HG03280 (cell line): ENCODE measurements at regions not wholly inside any gene's neighbourhood (a gene's known extent, or its start where the extent isn't known, plus 50 kb on each side); places are given as distances from the start of the nearest gene placed in this dataset.

ENCODE experiments used
- ATAC-seq: cut with Tn5 transposase; IDR thresholded peaks from one replicate; pipeline ENCODE4 v1.9.1; 2021; ENCODE audit warnings: mild to moderate bottlenecking, moderate library complexity; ENCODE audit not compliant: unreplicated experiment

DNA sequence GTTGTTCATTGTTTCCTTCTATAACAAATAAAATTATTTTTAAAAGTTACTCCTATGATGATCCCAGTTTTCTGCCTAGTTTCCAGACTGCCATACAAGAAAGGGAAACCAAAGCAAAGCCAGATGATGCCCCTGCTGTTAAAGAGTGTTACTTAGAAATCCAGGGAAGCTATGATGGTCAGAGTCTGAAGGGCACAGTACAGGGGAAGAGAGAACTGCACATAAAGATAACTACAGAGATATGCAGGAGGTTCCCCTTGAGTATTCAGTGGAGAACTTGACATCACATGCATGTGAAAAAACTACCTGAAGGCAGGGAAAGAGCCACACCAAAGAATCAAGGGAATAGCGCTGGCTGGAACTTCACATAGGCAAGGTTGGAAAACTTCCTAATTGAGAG lies 494.2 kb upstream of the FSTL5 start:
- no peak for ATAC-seq

GRCh38 chr4:162650166-162650565 lies 486.4 kb upstream of the FSTL5 start:
- no peak for ATAC-seq

DNA sequence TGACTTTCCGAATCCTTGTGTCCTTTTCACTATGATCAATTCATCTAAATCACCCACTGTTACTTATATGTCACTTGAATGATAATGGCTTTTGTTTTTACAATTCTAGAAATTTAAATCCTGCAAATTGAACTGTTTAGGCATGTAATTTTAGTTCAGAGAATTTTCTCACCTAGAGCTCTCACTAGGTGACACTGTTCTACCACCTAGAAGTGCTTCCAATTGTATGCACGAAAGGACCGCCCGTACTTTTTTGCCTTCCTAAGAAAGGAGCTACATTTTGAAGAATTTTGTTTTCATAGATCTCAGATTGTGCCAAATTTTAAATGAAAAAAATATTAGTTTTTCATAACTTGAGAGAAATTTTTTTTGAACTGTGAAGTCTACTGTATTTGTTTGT lies 481.6 kb upstream of the FSTL5 start:
- ATAC-seq, result no peak

DNA sequence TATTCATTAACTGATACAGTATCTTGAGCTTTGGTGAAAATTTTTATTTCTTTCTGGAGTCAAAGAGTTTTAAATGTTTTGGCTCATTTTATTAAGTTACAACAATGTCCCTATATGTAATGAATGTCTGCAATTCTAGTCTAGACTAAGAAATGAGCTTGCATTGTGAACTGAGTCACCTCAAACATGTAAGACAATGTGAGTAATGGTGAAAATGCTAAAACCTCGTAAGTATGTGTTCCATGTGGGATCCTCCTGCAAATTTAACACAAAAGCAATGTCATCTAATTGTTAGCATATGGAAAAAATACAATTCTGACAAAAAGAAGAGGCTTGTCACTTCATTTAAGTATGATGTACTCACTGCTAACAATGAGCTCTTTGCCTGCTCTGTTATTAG lies 480.5 kb upstream of the FSTL5 start:
- no peak for ATAC-seq

DNA sequence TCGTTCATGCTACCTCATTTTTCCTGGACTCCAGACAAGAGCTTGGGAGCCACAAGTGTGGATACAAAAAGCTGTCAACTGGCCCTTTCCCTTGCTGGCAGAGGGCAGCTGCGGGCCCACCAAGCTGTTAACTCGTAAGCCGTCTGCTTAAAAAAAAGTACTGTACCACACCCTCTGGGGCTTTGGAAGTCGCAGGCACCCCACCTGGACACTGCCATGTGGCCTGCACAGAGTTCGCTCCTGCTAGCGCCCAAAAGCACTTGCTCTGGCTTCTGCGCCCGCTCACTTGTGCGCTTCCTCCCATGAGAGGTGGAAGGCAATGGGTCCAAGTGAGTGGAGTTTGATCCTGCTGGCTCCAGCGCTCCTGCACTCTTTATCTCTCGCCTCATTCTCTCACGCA lies 476.4 kb upstream of the FSTL5 start:
- ATAC-seq, result no peak

DNA sequence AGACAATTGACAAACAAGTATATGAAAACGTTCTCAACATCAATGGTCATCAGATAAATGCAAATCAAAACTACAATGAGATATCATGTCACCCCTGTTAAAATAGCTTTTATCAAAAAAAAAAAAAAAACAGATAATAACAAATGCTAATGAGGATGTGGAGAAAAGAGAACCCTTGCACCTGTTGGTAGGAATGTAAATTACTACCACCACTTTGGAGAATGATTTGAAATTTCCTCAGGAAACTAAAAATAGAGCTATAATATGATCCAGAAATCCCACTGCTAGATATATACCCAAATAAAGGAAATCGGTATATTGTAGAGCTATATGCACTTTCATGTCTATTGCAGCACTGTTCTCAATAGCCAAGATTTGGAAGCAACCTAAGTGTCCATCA lies 470.6 kb upstream of the FSTL5 start:
- no peak for ATAC-seq

DNA sequence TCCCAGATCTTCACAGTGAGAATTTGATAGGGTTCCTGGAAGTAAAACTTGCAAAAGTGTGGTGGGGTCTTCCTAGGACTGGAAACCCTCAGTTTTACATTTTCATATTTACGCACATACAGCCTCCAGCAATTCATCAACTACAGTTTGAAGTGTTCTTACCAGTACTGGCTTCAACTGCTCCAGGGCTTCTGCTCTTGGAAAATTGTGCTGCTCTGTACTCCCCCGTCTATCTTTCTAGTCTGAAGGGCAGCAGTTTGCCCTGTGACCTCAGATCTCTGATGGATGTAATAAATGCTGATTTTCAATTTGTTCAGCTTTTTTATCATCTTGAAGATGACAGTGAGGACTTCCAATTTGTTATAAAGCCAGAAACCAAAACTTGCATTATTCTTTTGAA lies 458.9 kb upstream of the FSTL5 start:
- ATAC-seq, result no peak

- ATAC-seq, result no peak
These were observed 446.3 kb upstream of the FSTL5 start for GRCh38 chr4:162610116-162610515.

DNA sequence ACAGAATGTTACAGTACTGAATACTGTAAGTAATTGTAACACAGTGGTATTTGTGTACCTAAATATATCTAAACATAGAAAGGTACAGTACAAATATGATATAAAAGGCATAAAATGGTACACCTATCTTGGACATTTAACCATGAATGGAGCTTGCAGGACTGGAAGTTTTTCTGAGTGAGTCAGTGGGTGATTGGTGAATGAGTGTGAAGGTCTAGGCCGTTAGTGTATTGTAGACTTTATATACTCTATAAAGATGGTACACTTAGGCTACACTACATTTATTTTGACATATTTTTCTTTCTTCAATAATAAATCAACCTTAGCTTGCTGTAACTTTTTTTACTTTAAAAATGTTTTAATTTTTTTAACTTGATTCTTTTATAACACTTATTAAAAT lies 422.5 kb upstream of the FSTL5 start:
- ATAC-seq, result no peak

DNA sequence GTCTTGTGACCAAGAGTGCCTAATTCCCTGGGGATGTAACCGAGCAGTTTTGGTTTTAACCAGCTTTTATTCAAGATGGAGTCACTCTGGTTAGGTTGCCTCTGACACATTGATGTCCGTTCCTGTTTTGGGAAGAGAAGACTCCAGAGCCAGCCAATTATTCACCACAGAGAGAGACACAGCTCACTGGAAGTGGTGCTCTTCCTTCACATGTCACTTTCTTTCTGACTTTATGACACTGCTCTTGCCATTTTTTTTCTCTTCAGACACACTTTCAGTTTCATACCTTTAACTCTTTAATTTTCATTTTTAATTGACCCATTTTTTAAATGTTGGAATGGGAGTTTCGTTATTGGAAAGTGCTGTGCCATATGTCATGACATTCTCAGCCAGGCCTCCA lies 418.4 kb upstream of the FSTL5 start:
- ATAC-seq, result no peak

- ATAC-seq, result no peak
These were observed 401.9 kb upstream of the FSTL5 start for GRCh38 chr4:162565730-162566129.

DNA sequence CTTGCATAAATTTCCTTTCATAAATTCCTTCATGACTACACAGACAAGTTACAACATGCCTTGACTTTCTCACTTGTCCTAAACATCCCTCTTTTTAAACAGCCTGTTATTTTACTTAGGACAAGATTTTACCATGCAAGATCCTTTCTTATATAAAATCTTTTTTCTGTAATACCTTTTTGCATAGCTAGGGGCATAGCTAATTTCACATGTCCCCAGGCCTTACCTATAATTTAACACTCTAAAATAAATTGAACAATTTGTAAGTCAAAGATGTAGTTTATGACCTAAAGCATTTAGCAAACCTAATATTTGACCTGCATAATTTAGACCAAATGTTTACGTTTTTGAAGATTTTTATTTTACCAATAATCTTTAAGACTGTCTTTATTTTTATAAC lies 396.3 kb upstream of the FSTL5 start:
- ATAC-seq, result no peak

DNA sequence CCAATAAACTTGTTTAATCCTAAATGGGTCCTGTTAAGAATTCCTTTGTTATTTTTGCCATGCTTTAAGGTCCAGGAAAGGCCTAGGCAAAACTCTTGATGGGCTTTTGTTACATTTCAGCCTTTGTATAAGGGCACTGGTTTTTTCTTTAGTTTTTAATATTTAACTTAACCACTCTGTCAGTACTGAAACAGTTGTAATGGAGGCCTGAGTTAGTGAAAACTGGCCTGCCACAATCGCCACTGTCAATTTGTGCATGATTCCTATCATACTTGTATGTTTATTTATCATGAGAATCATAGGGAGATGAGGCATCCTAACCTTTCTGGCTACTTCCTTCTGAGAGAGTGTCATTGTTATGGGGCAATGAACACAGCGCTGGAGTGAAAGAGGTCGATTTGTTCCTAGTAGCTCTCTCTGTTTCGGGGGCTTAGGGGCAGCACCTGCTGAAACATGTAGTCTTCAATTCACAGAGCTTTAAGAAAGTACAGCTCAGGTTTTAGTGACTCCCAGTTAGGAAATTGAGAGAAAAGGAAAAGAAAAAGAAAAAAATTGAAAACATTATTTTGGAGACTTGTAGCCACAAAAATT lies 393.8 kb upstream of the FSTL5 start:
- no peak for ATAC-seq

- ATAC-seq, result no peak
These were observed 371.3 kb upstream of the FSTL5 start for GRCh38 chr4:162535121-162535520.

DNA sequence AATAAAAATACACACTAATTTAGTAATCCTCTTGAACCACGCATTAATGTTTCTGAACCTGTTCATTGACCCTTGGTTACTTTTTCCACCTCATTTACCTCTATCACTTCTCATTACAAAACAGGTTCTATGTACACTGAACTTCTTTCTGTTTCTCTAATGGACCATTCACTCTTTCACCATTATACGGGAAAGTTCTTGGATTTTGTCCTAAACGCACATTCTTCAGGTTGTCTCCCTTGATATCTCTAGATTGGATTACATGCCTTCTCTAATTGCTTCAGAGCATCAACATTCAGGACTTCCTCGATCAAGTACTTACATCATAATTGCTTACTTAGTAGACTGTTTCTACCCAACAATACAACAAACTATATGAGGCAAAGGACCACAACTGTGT lies 359.4 kb upstream of the FSTL5 start:
- ATAC-seq, result no peak

- no peak for ATAC-seq
These were observed 358.9 kb upstream of the FSTL5 start for GRCh38 chr4:162522724-162523123.

GRCh38 chr4:162510937-162511336 lies 347.1 kb upstream of the FSTL5 start:
- no peak for ATAC-seq

- ATAC-seq, result no peak
These were observed 346.3 kb upstream of the FSTL5 start for GRCh38 chr4:162510115-162510514.

DNA sequence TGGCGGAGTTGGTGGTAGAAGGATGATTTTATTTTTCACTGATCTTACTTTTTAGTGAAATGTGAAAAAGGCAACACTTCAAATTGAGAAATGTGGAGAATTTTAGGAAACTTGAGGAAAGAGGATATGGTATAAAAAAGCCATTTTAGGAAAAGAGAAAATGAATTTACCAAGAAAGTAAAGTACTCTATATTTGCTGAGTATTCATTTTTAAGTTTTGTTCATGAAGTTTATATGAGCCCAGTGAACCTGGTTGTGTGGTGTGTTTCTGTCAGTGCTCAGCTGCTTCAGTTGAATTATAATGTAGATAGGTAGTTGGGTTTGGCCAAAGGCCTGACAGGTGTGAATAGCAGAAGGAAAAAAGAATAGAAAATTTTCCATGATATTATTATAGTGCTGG lies 345.5 kb upstream of the FSTL5 start:
- ATAC-seq, result no peak

DNA sequence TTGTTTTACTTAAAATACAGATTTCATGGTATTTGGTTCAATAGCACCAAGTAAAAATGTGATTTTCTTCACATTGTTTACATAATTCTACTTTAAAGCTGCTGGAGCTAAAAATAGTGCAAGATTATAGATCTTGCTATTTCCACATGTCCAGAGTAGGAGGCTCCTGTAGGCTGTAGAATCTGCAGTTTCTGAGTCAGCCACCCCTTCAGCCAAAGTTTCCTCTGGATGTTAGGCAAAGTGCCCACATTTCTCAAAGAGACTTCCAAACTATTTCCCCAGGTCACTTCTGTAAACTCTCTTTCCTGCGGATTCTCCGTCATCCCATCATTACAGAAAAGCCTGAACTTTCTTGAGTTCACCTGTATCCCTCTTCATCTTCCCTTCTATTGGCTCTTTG lies 342.5 kb upstream of the FSTL5 start:
- ATAC-seq, result no peak

GRCh38 chr4:162503868-162504267 lies 340.1 kb upstream of the FSTL5 start:
- no peak for ATAC-seq

- no peak for ATAC-seq
These were observed 338.3 kb upstream of the FSTL5 start for GRCh38 chr4:162502109-162502508.

DNA sequence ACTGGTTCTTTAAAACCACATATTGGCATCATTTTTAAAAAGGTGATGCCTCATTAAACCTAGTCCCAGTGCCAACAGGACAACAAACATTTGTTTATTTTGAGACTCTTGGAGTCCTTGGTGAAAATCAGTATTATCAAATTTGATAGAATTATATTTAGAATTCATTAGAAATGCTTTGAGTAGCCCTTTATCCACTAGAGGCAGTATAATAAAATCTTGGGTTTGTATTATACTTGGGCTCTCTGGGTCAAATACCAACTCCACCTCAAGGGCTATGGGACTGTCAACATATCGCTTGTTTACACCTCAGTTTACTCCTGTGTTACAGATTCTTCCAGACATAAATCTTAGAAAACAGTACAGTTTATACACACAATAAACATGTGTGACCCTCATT lies 335.7 kb upstream of the FSTL5 start:
- ATAC-seq, result no peak

DNA sequence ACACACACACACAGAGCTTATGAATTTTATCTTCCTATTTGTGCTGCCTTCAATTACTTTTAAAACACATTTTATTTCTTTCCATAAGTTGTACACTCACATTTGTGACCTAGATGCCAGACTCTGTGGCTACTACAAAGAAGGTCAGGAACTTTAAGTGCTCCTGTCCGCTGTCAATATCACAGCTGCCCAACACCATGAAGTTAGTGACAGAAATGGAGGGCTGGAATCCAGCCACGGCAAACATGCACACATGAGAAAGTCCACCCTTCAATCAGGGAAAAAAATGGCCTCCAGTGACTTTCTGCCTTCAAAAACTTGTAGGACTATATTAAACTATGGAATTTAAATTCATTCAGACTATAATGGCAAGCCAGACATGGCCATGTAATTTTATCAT lies 334.4 kb upstream of the FSTL5 start:
- no peak for ATAC-seq
